Heart left ventricle (tissue), 16 donors: ENCODE measurements at regions not wholly inside any gene's neighbourhood (a gene's known extent, or its start where the extent isn't known, plus 50 kb on each side); places are given as distances from the start of the nearest gene placed in this dataset.

Experiments used
- ATAC-seq, 4 donors: fragments of 200-7000 bp; cut with Tn5 transposase; one replicate each; pipeline ENCODE4 v1.9.1; 2020 to 2022; ENCODE audit warnings: moderate library complexity in 4 of 4, mild to moderate bottlenecking in 3 of 4, moderate number of reproducible peaks in 1 of 4
- DNase-seq, 5 donors: peaks; one replicate each; pipeline ENCODE4 v3.0.0-alpha.2; 2020
- H3K27ac ChIP-seq, 12 donors: fragments of 200-600 bp; sonication (generic) in 4 of 12; one replicate each; pipeline versions ENCODE4 v1.5.0 to v1.8.0; 2016 to 2022; ENCODE audit warnings: mild to moderate bottlenecking in 2 of 12
- H3K27me3 ChIP-seq, 9 donors: fragments of 200-600 bp; sonication (generic) in 2 of 9; one replicate each; pipeline versions ENCODE4 v1.5.1 to v1.8.0; 2016 to 2022; ENCODE audit warnings: mild to moderate bottlenecking in 3 of 9
- H3K36me3 ChIP-seq, 9 donors: fragments of 200-600 bp; sonication (generic) in 2 of 9; one replicate each; pipeline versions ENCODE4 v1.5.0 to v1.8.0; 2018 to 2022; ENCODE audit warnings: mild to moderate bottlenecking in 2 of 9
- H3K4me1 ChIP-seq, 12 donors: fragments of 200-600 bp; sonication (generic) in 4 of 12; one replicate each; pipeline versions ENCODE4 v1.5.0 to v1.8.0; 2016 to 2022; ENCODE audit warnings: mild to moderate bottlenecking in 3 of 12
- H3K4me3 ChIP-seq, 12 donors: fragments of 200-600 bp; sonication (generic) in 4 of 12; one replicate each; pipeline versions ENCODE4 v1.5.0 to v1.8.0; 2017 to 2022; ENCODE audit warnings: mild to moderate bottlenecking in 9 of 12, moderate library complexity in 4 of 12
- H3K9me3 ChIP-seq, 12 donors: fragments of 200-600 bp; sonication (generic) in 4 of 12; one replicate each; pipeline versions ENCODE4 v1.5.0 to v1.8.0; 2016 to 2022; ENCODE audit warnings: mild to moderate bottlenecking in 1 of 12
- POLR2A ChIP-seq, 2 donors: fragments of 450-650 bp; IDR thresholded peaks; one replicate each; pipeline ENCODE4 v1.6.1; 2017; ENCODE audit warnings: antibody characterized with exemption in 2 of 2, mild to moderate bottlenecking in 2 of 2, moderate library complexity in 2 of 2
- WGBS, 4 donors: extraction: QIAGEN DNeasy Blood & Tissue Kit in 2 of 4; methylation state at CpG; one replicate each; pipeline versions ENCODE4 v1.1.5 to v1.1.7; 2013 to 2018; 5-methylcytosine and 5-hydroxymethylcytosine counted together
- intact Hi-C, 10 donors: fragments of 100-400 bp; cut with DNase I; formaldehyde crosslinking; loops; one replicate each; pipeline versions ENCODE4 v1.11.1 to v1.14.2; 2022
- TF ChIP-seq, protein P1 (sequence below), 12 donors: fragments of 200-600 bp; sonication (generic) in 4 of 12; IDR thresholded peaks; one replicate each; pipeline versions ENCODE4 v1.5.0 to v1.8.0; 2018 to 2022; ENCODE audit warnings: antibody characterized with exemption in 12 of 12, mild to moderate bottlenecking in 5 of 12
- donor health status: ischemic (EF 13 %, LVEDD 7.1; RV severe dilation, severe dysfunction).
- donor health status: healthy with polysubstance abuse.
- donor health status: DM: no; HTN: yes; CAD: no.
- donor health status: DM: no; HTN: no; CAD: no.
- donor health status: ischemic (EF 25% LVEDD 6.9; RV normal size, moderate dysfunction).
- donor health status: ischemic (EF 25% LVEDD 5.7; RV mildly dilated, moderate dysfunction).
- donor health status: healthy.
- donor health status: DM: yes; HTN: yes; CAD: no.
- donor health status: ischemic (EF 35%, LVEDD 5.7; RV mildly dilated, moderate dysfunction).
- donor health status: nonischemic (EF 11% LVEDD 7.7; RV severe dilation, severe dysfunction).
- donor health status: DM: yes; HTN: yes; CAD: no.
- donor health status: PGD.
- donor health status: ischemic (EF 29% LVEDD 5.4; RV normal size, mild dysfunction).
- donor health status: nonischemic (EF 23%, LVEDD 6.1; RV moderate dilation, normal function).

DNA sequence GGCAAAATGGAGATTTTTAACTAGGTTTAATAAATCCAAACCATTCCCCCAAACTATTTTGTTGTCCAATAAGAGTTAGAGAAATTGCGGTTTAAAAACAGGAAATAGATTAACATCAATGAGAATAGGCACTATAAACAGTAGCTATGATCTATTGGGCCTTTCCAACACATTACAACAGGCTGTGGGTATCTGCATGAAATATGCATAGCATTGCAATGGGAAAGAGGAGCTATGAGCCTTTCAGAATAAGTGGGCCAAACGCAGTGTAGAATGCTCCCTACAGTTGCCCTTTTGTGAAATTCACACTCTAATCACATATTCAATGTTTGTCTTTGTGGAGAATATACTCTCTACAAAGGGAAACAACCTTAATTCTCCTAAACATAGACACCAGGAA lies 305.5 kb upstream of the PRMT6 start:
- WGBS, 4 donors: 67 to 80% (median 77%) methylated on average over 2 of the region's 2 CpGs
- H3K4me3 ChIP-seq: no peak overlapping the region
- intact Hi-C loops: no loop called here
- ATAC-seq (no peak), DNase-seq (no peak)
- H3K36me3 ChIP-seq: no peaks in the 10 kb centered on the region
- TF ChIP-seq POLR2A (IDR thresholded peaks at IDR 0.05): no peak
- TF ChIP-seq, protein P1, sequence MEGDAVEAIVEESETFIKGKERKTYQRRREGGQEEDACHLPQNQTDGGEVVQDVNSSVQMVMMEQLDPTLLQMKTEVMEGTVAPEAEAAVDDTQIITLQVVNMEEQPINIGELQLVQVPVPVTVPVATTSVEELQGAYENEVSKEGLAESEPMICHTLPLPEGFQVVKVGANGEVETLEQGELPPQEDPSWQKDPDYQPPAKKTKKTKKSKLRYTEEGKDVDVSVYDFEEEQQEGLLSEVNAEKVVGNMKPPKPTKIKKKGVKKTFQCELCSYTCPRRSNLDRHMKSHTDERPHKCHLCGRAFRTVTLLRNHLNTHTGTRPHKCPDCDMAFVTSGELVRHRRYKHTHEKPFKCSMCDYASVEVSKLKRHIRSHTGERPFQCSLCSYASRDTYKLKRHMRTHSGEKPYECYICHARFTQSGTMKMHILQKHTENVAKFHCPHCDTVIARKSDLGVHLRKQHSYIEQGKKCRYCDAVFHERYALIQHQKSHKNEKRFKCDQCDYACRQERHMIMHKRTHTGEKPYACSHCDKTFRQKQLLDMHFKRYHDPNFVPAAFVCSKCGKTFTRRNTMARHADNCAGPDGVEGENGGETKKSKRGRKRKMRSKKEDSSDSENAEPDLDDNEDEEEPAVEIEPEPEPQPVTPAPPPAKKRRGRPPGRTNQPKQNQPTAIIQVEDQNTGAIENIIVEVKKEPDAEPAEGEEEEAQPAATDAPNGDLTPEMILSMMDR (IDR thresholded peaks at IDR 0.05): no peak
- H3K4me1 ChIP-seq: no peaks in the 10 kb centered on the region
- no peaks in the 10 kb centered on the region for H3K9me3 ChIP-seq
- no peaks in the 10 kb centered on the region for H3K27me3 ChIP-seq
- no peak overlapping the region for H3K27ac ChIP-seq

DNA sequence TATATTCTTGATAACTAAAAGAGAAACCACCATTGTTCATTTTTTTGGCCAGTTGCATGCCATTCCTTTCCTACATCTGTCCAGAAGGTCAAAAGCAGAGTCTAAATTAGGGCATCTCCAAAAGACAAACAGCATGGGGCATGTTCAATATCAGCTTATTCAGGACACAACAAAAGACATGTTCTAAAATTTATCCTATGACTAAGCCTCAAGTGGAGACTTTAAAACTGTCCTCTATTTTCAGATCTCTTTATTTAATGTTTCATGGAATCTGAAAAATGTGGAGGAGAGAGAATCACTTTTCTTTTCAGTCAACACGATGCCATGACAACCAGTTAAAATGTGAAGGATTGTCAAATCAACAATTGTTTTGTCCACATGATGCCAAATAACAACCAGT lies 303.4 kb upstream of the PRMT6 start:
- DNase-seq (no peak), ATAC-seq (no peak)
- Histone ChIP-seq H3K4me1 (no peaks in the 10 kb centered on the region), H3K4me3 (no peak overlapping the region), H3K9me3 (no peaks in the 10 kb centered on the region), H3K36me3 (no peaks in the 10 kb centered on the region), H3K27me3 (no peaks in the 10 kb centered on the region), H3K27ac (peak overlapping the region in 1 of 12 donors; percentile 2)
- WGBS, 4 donors: 63 to 85% (median 75%) methylated on average over 1 of the region's 1 CpG
- intact Hi-C loops: no loop called here
- TF ChIP-seq POLR2A (IDR thresholded peaks at IDR 0.05): no peak
- TF ChIP-seq, protein P1 (IDR thresholded peaks at IDR 0.05): no peak

DNA sequence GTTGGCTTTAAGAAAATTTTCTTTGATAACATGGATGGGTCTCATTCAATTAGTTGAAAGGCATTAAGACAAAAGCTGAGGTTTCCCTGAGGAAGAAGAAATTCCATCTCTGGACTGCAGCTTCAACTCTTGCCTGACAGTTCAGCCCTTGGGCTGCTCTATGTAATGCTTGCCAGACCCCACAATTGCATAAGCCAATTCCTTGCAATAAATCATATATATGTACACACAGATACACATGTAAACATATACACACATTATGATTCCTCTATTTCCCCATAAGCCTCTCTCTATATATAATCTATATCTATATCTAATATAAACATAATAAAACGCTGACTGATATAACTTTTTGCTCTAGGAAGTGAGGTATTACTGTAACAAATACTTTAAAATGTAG lies 301.5 kb upstream of the PRMT6 start:
- H3K4me1 ChIP-seq: no peaks in the 10 kb centered on the region

DNA sequence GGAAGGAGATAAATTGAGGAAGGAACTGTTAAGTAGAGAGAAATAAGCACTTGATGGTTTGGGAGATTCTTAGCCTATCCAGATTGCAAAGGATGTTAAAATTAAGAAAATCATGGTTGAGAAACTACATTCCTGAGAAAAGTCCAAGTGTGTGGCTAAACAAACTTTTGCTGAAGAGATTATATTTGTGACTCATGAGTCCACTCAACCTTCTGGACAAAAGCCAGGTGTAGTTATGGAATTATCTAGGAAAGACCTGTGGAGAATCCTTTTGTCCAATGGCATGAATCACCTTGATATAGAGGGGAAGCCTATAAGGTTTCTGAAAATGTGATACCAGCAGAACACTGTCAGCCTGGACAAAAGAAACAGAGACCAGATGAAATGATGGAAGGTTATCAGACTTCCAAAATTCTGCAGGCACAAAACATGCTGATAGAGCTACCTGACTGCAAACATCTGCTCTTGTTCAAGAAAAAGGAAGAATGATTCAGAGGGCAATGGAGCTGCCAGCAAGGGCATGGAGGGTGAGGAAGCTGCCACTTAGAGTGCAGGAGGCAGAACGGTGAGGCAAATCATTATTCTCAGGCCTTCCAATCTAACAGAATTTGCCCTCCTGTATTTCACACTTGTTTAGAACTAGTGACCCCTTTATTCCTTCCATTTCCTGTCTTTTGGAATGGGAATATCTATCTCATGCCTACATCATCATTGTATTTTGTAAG lies 300.6 kb upstream of the PRMT6 start:
- no peaks in the 10 kb centered on the region for H3K36me3 ChIP-seq
- no peak for ATAC-seq
- WGBS, 4 donors: 51 to 65% (median 59%) methylated on average over 1 of the region's 1 CpG
- no peaks in the 10 kb centered on the region for H3K9me3 ChIP-seq
- intact Hi-C loops: no loop called here
- H3K27ac ChIP-seq: no peak overlapping the region
- no peak overlapping the region for H3K4me3 ChIP-seq
- no peaks in the 10 kb centered on the region for H3K27me3 ChIP-seq
- TF ChIP-seq, protein P1 (IDR thresholded peaks at IDR 0.05): no peak
- TF ChIP-seq POLR2A (IDR thresholded peaks at IDR 0.05): no peak
- DNase-seq: no peak
- no peaks in the 10 kb centered on the region for H3K4me1 ChIP-seq

More for the DNA sequence above, 301.5 kb upstream of the PRMT6 start:
- TF ChIP-seq POLR2A (IDR thresholded peaks at IDR 0.05): no peak
- TF ChIP-seq, protein P1 (IDR thresholded peaks at IDR 0.05): no peak
- no peak overlapping the region for H3K4me3 ChIP-seq
- H3K27ac ChIP-seq: no peak overlapping the region
- intact Hi-C loops: no loop called here
- no peaks in the 10 kb centered on the region for H3K27me3 ChIP-seq
- no peaks in the 10 kb centered on the region for H3K9me3 ChIP-seq
- no peaks in the 10 kb centered on the region for H3K36me3 ChIP-seq
- ATAC-seq (no peak), DNase-seq (no peak)
- 60 to 66% (median 63%) methylated on average over 1 of the region's 1 CpG for WGBS, 4 donors
